HTR-8/SVneo (cell line): ENCODE measurements at regions not wholly inside any gene's neighbourhood (a gene's known extent, or its start where the extent isn't known, plus 50 kb on each side); places are given as distances from the start of the nearest gene placed in this dataset.

Experiments used
- DNase-seq: peaks from one replicate; pipeline ENCODE4 v3.0.0; 2011; ENCODE audit warnings: low spot score, mixed read lengths; ENCODE audit not compliant: insufficient read length
- FAIRE-seq: peaks from 2 replicates; lab custom pipeline; 2011; peaks lifted over from hg19 to GRCh38; lab: Jason Lieb, UNC

- DNase-seq: no peak
- FAIRE-seq: no peak
These were observed 986.9 kb downstream of the REEP3 start for GRCh38 chr10:64508029-64508661.

GRCh38 chr10:64515970-64516699, 994.9 kb downstream of the REEP3 start:
- FAIRE-seq: no peak
- no peak for DNase-seq

- DNase-seq (no peak), FAIRE-seq (no peak)
These were observed 997.3 kb downstream of the REEP3 start for GRCh38 chr10:64518456-64518855.

GRCh38 chr10:64519427-64519826, 998.2 kb downstream of the REEP3 start:
- no peak for DNase-seq
- FAIRE-seq: no peak

GRCh38 chr10:64519831-64520230, 998.6 kb downstream of the REEP3 start:
- FAIRE-seq: no peak
- no peak for DNase-seq

GRCh38 chr10:64523065-64523759, 1002.0 kb downstream of the REEP3 start:
- DNase-seq (no peak), FAIRE-seq (no peak)

GRCh38 chr10:64528294-64529002, 1007.2 kb downstream of the REEP3 start:
- DNase-seq (no peak), FAIRE-seq (no peak)

GRCh38 chr10:64529003-64529350, 1007.8 kb downstream of the REEP3 start:
- FAIRE-seq: no peak
- no peak for DNase-seq

- FAIRE-seq (no peak), DNase-seq (no peak)
These were observed 1013.4 kb downstream of the REEP3 start for GRCh38 chr10:64534616-64535015.

GRCh38 chr10:64535131-64535867, 1014.1 kb downstream of the REEP3 start:
- DNase-seq (no peak), FAIRE-seq (no peak)

- DNase-seq: no peak
- no peak for FAIRE-seq
These were observed 1015.9 kb downstream of the REEP3 start for GRCh38 chr10:64537112-64537511.

GRCh38 chr10:64537928-64538327, 1016.7 kb downstream of the REEP3 start:
- DNase-seq (no peak), FAIRE-seq (no peak)

- FAIRE-seq (no peak), DNase-seq (no peak)
These were observed 1024.9 kb downstream of the REEP3 start for GRCh38 chr10:64546073-64546472.

- FAIRE-seq (no peak), DNase-seq (no peak)
These were observed 1026.0 kb downstream of the REEP3 start for GRCh38 chr10:64547168-64547567.

GRCh38 chr10:64555666-64556065, 1034.5 kb downstream of the REEP3 start:
- FAIRE-seq: no peak
- DNase-seq: no peak

- FAIRE-seq (no peak), DNase-seq (no peak)
These were observed 1037.1 kb downstream of the REEP3 start for GRCh38 chr10:64558094-64558835.

GRCh38 chr10:64571056-64571455, 1049.9 kb downstream of the REEP3 start:
- DNase-seq: no peak
- FAIRE-seq: no peak

- no peak for FAIRE-seq
These were observed 1052.6 kb downstream of the REEP3 start for GRCh38 chr10:64573623-64574325.

GRCh38 chr10:64574371-64574770, 1053.2 kb downstream of the REEP3 start:
- FAIRE-seq: no peak
- DNase-seq: no peak

More at GRCh38 chr10:64573623-64574325, 1052.6 kb downstream of the REEP3 start:
- no peak for DNase-seq
